Trophoblast cell (in vitro differentiated cells and primary cell): ENCODE measurements at regions not wholly inside any gene's neighbourhood (a gene's known extent, or its start where the extent isn't known, plus 50 kb on each side); places are given as distances from the start of the nearest gene placed in this dataset.

ENCODE experiments used
- DNase-seq, 2 donors: peaks; one replicate each; pipeline ENCODE4 v3.0.0-alpha.2; 2016
- H2AFZ ChIP-seq: 2 replicates; pipeline ENCODE4 v1.6.1; 2013; ENCODE audit warnings: low read length, moderate library complexity, mild to moderate bottlenecking; ENCODE audit not compliant: insufficient read depth, poor library complexity
- H2AK5ac ChIP-seq: 2 replicates; pipeline ENCODE4 v1.6.1; 2013; ENCODE audit warnings: mild to moderate bottlenecking, low read length
- H2BK120ac ChIP-seq: 2 replicates; pipeline ENCODE4 v1.6.1; 2013; ENCODE audit warnings: low read length, mild to moderate bottlenecking, moderate library complexity; ENCODE audit not compliant: insufficient read depth, poor library complexity
- H2BK12ac ChIP-seq: 2 replicates; pipeline ENCODE4 v1.6.1; 2013; ENCODE audit warnings: mild to moderate bottlenecking, low read length, moderate library complexity
- H2BK5ac ChIP-seq: 2 replicates; pipeline ENCODE4 v1.6.1; 2013; ENCODE audit warnings: low read length, low read depth, moderate library complexity, mild to moderate bottlenecking; ENCODE audit not compliant: poor library complexity
- H3K14ac ChIP-seq: 2 replicates; pipeline ENCODE4 v1.6.1; 2013; ENCODE audit warnings: mild to moderate bottlenecking, low read length
- H3K18ac ChIP-seq: 2 replicates; pipeline ENCODE4 v1.6.1; 2013; ENCODE audit warnings: mild to moderate bottlenecking, low read length
- H3K23ac ChIP-seq: 2 replicates; pipeline ENCODE4 v1.6.1; 2013; ENCODE audit warnings: low read length
- H3K27ac ChIP-seq: 2 replicates; pipeline ENCODE4 v1.5.1; 2013; ENCODE audit warnings: low read depth, mild to moderate bottlenecking, inconsistent platforms, low read length, moderate library complexity
- H3K27me3 ChIP-seq: 2 replicates; pipeline ENCODE4 v1.6.1; 2013; ENCODE audit warnings: inconsistent platforms, mild to moderate bottlenecking, low read length, moderate library complexity; ENCODE audit not compliant: insufficient read depth
- H3K36me3 ChIP-seq, 2 experiments: 1 replicate in 1 of 2; 2 replicates in 1 of 2; pipeline ENCODE4 v1.6.1; 2013; ENCODE audit warnings: low read length in 2 of 2, mild to moderate bottlenecking in 2 of 2, moderate library complexity in 1 of 2; ENCODE audit not compliant: insufficient read depth in 2 of 2, control insufficient read depth in 1 of 2
- H3K4ac ChIP-seq: 2 replicates; pipeline ENCODE4 v1.6.1; 2013; ENCODE audit warnings: low read depth, mild to moderate bottlenecking, low read length, moderate library complexity
- H3K4me1 ChIP-seq, 2 experiments: 1 replicate in 1 of 2; 2 replicates in 1 of 2; pipeline ENCODE4 v1.6.1; 2013; ENCODE audit warnings: low read length in 2 of 2, mild to moderate bottlenecking in 2 of 2, moderate library complexity in 1 of 2; ENCODE audit not compliant: insufficient read depth in 2 of 2, control insufficient read depth in 1 of 2
- H3K4me2 ChIP-seq: 2 replicates; pipeline ENCODE4 v1.6.1; 2013; ENCODE audit warnings: inconsistent platforms, mild to moderate bottlenecking, low read length, moderate library complexity
- H3K4me3 ChIP-seq: 2 replicates; pipeline ENCODE4 v1.5.1; 2013; ENCODE audit warnings: mild to moderate bottlenecking, low read depth, low read length, inconsistent platforms
- H3K79me1 ChIP-seq: one replicate; pipeline ENCODE4 v1.6.1; 2013; ENCODE audit warnings: low read length
- H3K79me2 ChIP-seq: 2 replicates; pipeline ENCODE4 v1.6.1; 2013; ENCODE audit warnings: low read length, mild to moderate bottlenecking; ENCODE audit not compliant: control insufficient read depth, insufficient read depth, poor library complexity
- H3K9ac ChIP-seq: 2 replicates; pipeline ENCODE4 v1.6.1; 2013; ENCODE audit warnings: mild to moderate bottlenecking, low read length
- H3K9me3 ChIP-seq: 2 replicates; pipeline ENCODE4 v1.6.1; 2013; ENCODE audit warnings: low read depth, mild to moderate bottlenecking, control low read depth, inconsistent platforms, low read length; ENCODE audit not compliant: insufficient read depth
- H4K12ac ChIP-seq: 2 replicates; pipeline ENCODE4 v1.6.1; 2013; ENCODE audit warnings: low read depth, mild to moderate bottlenecking, low read length, moderate library complexity
- H4K8ac ChIP-seq: 2 replicates; pipeline ENCODE4 v1.6.1; 2013; ENCODE audit warnings: low read depth, mild to moderate bottlenecking, low read length, moderate library complexity
- H4K91ac ChIP-seq: one replicate; pipeline ENCODE4 v1.6.1; 2013; ENCODE audit warnings: low read depth, mild to moderate bottlenecking, low read length, moderate library complexity
- WGBS: extraction: QIAGEN DNeasy Blood & Tissue Kit; methylation state at CpG from one replicate; pipeline ENCODE4 v1.1.7; 2013; ENCODE audit warnings: missing lambda C conversion rate; ENCODE audit not compliant: insufficient read length, insufficient coverage; ENCODE audit errors: extremely low coverage; 5-methylcytosine and 5-hydroxymethylcytosine counted together

DNA sequence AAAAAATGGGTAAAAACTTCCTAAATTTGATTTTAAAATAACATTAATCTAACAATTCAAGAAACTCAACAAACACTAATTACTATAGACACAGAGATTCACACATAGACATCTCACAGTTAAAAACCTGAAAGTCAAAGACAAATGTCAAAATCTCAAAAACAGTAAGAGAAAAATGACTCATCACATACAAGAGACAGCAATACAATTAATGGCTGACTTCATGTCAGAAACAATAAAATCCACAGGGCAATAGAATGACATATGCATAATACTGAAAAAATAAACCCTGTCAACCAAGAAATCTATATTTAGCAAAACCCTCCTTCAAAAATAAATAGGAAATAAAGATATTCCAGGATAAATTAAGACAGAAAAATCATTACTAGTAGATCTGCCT lies 200.4 kb downstream of the CEMIP2 start:
- Histone ChIP-seq H3K4me2 (no peak overlapping the region), H2BK5ac (no peak overlapping the region), H3K36me3 (no peaks in the 10 kb centered on the region), H2AFZ (no peak overlapping the region), H3K9ac (no peak overlapping the region), H3K4ac (no peak overlapping the region), H3K18ac (no peak overlapping the region), H3K27ac (no peak overlapping the region), H3K79me1 (no peaks in the 10 kb centered on the region), H4K12ac (no peak overlapping the region), H4K8ac (no peak overlapping the region), H2BK12ac (no peak overlapping the region), H3K4me3 (no peak overlapping the region), H3K14ac (no peak overlapping the region), H3K27me3 (no peaks in the 10 kb centered on the region), H2BK120ac (no peak overlapping the region), H4K91ac (no peak overlapping the region), H3K23ac (no peak overlapping the region), H2AK5ac (no peak overlapping the region), H3K4me1 (peaks cover 0 to 3% of the 10 kb centered on the region in 2 experiments), H3K9me3 (no peaks in the 10 kb centered on the region), H3K79me2 (no peaks in the 10 kb centered on the region)
- no peak for DNase-seq

DNA sequence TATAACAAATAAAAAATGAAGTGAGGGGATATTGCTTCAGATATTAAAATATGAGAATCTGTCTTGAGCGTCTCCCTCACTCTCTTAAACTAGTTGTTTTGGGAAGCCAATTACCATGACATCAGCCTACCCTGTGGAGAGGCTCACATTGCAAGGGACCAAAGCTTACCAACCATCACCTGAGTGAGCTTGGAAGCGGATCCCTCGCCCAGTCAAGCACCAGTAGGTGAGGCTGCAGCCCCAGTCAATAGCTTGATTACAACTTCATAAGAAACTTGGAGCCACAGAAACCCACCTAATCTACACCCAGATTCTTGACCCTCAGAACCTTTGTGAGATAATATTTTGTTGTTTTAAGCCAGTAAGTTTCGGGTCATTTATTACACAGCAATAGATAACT lies 206.2 kb downstream of the CEMIP2 start:
- no peak overlapping the region for H2AK5ac ChIP-seq
- H2BK120ac ChIP-seq, result no peak overlapping the region
- no peak overlapping the region for H3K4ac ChIP-seq
- no peak overlapping the region for H2BK5ac ChIP-seq
- no peaks in the 10 kb centered on the region for H3K27me3 ChIP-seq
- no peaks in the 10 kb centered on the region for H3K79me2 ChIP-seq
- DNase-seq, result no peak
- H3K18ac ChIP-seq, result no peak overlapping the region
- H3K27ac ChIP-seq, result no peak overlapping the region
- no peak overlapping the region for H4K12ac ChIP-seq
- peaks cover 0 to 3% of the 10 kb centered on the region in 2 experiments for H3K4me1 ChIP-seq
- no peak overlapping the region for H4K8ac ChIP-seq
- H3K14ac ChIP-seq, result no peak overlapping the region
- H4K91ac ChIP-seq, result no peak overlapping the region
- H3K4me2 ChIP-seq, result no peak overlapping the region
- no peak overlapping the region for H3K9ac ChIP-seq
- no peak overlapping the region for H3K23ac ChIP-seq
- H3K36me3 ChIP-seq, result no peaks in the 10 kb centered on the region
- no peaks in the 10 kb centered on the region for H3K9me3 ChIP-seq
- no peaks in the 10 kb centered on the region for H3K79me1 ChIP-seq
- WGBS, result no CpG with 5 or more reads among the region's 4 CpGs
- no peak overlapping the region for H2AFZ ChIP-seq
- H2BK12ac ChIP-seq, result no peak overlapping the region
- no peak overlapping the region for H3K4me3 ChIP-seq

DNA sequence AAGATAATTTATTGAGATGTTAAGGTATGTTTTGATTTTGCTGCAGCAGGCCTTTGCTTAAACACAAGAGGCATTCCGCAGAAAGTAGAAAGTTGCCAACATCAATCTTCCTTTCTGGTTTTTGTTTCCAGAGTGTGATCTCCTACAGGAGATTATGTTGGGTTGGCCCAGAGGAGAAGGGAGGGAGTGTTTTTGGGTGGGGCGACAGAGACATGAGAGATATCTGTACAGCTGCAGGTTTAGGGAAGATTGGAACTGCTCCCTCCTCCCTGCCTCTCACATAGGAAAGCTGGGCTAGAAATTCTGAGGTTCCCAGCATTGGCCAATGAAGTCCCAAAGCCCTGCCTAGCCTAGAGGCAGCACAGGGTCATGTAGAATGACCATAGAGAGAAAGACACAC lies 211.0 kb downstream of the CEMIP2 start:
- Histone ChIP-seq H2BK120ac (no peak overlapping the region), H3K79me1 (no peaks in the 10 kb centered on the region), H3K18ac (no peak overlapping the region), H4K8ac (no peak overlapping the region), H3K14ac (no peak overlapping the region), H3K79me2 (no peaks in the 10 kb centered on the region), H3K9me3 (no peaks in the 10 kb centered on the region), H4K91ac (no peak overlapping the region), H2AFZ (no peak overlapping the region), H3K9ac (no peak overlapping the region), H4K12ac (no peak overlapping the region), H3K27me3 (no peaks in the 10 kb centered on the region), H3K4me3 (no peak overlapping the region), H2AK5ac (no peak overlapping the region), H3K27ac (no peak overlapping the region), H2BK12ac (no peak overlapping the region), H3K4ac (no peak overlapping the region), H2BK5ac (no peak overlapping the region), H3K23ac (no peak overlapping the region), H3K36me3 (no peaks in the 10 kb centered on the region), H3K4me2 (no peak overlapping the region), H3K4me1 (peaks cover 0 to 2% of the 10 kb centered on the region in 2 experiments)
- no peak for DNase-seq
- WGBS, result no CpG with 5 or more reads among the region's 2 CpGs

DNA sequence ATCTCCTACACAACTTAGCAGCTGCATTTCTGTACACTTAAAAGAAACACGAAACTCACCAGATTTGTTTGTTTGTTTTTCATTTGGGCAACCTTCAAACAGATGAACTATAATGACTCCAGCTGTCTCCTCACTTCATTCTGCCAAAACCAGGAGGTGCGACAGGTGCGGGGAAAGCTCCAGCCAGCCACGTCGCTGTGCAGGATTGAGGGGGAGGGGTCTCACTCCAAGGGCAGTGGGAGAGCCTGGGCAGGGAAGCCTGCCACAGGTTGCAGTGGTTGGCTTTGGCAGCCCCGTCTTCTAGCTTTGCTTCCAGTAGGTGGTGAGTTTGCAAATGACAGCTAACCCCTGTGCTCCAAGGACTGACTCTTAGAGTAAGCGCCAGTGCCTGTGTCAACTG lies 215.8 kb downstream of the CEMIP2 start:
- no peak overlapping the region for H3K4me2 ChIP-seq
- H2BK12ac ChIP-seq, result no peak overlapping the region
- no peak overlapping the region for H4K12ac ChIP-seq
- H3K27me3 ChIP-seq, result no peaks in the 10 kb centered on the region
- H3K79me1 ChIP-seq, result no peaks in the 10 kb centered on the region
- no peak overlapping the region for H4K8ac ChIP-seq
- H2BK5ac ChIP-seq, result no peak overlapping the region
- no peaks in the 10 kb centered on the region for H3K79me2 ChIP-seq
- H3K18ac ChIP-seq, result no peak overlapping the region
- no peak overlapping the region for H3K4me3 ChIP-seq
- H2AK5ac ChIP-seq, result no peak overlapping the region
- no peak overlapping the region for H2AFZ ChIP-seq
- no peak overlapping the region for H2BK120ac ChIP-seq
- H3K27ac ChIP-seq, result no peak overlapping the region
- DNase-seq, result no peak
- H3K9me3 ChIP-seq, result no peaks in the 10 kb centered on the region
- H3K4me1 ChIP-seq, result peaks cover 0 to 2% of the 10 kb centered on the region in 2 experiments
- no peak overlapping the region for H3K4ac ChIP-seq
- WGBS, result no CpG with 5 or more reads among the region's 7 CpGs
- no peak overlapping the region for H4K91ac ChIP-seq
- H3K36me3 ChIP-seq, result no peaks in the 10 kb centered on the region
- H3K9ac ChIP-seq, result no peak overlapping the region
- no peak overlapping the region for H3K23ac ChIP-seq
- no peak overlapping the region for H3K14ac ChIP-seq
